C4-2B (cell line): ENCODE measurements at regions not wholly inside any gene's neighbourhood (a gene's known extent, or its start where the extent isn't known, plus 50 kb on each side); places are given as distances from the start of the nearest gene placed in this dataset.

Experiments used
- CTCF ChIP-seq: fragments of 450-650 bp; conservative IDR thresholded peaks from 2 replicates; pipeline ENCODE4 v1.5.1; 2017; ENCODE audit warnings: mild to moderate bottlenecking
- ZFX ChIP-seq: fragments of 450-650 bp; IDR thresholded peaks from 2 replicates; pipeline ENCODE4 v1.6.1; 2017

DNA sequence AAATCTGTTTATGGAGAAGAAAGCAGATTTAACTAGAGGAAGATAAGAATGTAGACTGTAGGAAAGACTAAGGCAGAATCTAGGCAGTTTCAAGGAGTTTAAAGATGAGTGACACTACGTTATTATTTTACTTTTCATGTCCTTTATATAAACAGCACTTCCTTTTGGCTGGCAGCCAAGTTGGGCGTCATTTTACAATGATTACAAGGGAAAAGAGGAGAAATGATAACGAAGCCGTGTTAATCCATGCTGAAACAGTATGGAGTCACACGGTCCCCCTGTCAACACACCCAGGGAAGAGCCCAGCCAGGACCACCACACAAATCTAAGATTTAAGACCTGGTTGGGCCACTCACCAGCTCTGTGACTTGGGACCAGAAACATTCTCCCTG, 83.7 kb upstream of the NEO1 start:
- no peak for TF ChIP-seq CTCF
- no peak for TF ChIP-seq ZFX
